Gastroesophageal sphincter (tissue), 4 donors: ENCODE measurements at regions not wholly inside any gene's neighbourhood (a gene's known extent, or its start where the extent isn't known, plus 50 kb on each side); places are given as distances from the start of the nearest gene placed in this dataset.
"Not testable (repeated sequence)": the region's sequence is repeated elsewhere in the genome, so short reads cannot be mapped to it uniquely, and the experiment has no call there.

ENCODE experiments used
- ATAC-seq: fragments of 150-250 bp; one replicate; pipeline ENCODE4 v1.9.1; 2016; ENCODE audit warnings: mild to moderate bottlenecking, moderate library complexity
- H3K27ac ChIP-seq, 4 donors: fragments of 200-600 bp; sonication (generic) in 3 of 4; 1 replicate in 3 of 4; 2 replicates in 1 of 4; pipeline ENCODE4 v1.5.1; 2016 to 2019
- H3K27me3 ChIP-seq: fragments of 200-600 bp; sonication (generic); one replicate; pipeline ENCODE4 v1.5.1; 2019
- H3K36me3 ChIP-seq, 2 donors: fragments of 200-600 bp; sonication (generic); one replicate each; pipeline ENCODE4 v1.5.1; 2019; ENCODE audit warnings: control low read depth in 1 of 2
- H3K4me1 ChIP-seq, 3 donors: fragments of 200-600 bp; sonication (generic); 1 replicate in 2 of 3; 2 replicates in 1 of 3; pipeline ENCODE4 v1.5.1; 2016 to 2019; ENCODE audit warnings: control low read depth in 2 of 3
- H3K4me3 ChIP-seq, 2 donors: fragments of 200-600 bp; sonication (generic); one replicate each; pipeline ENCODE4 v1.5.1; 2019; ENCODE audit warnings: mild to moderate bottlenecking in 1 of 2, moderate library complexity in 1 of 2
- H3K9me3 ChIP-seq, 3 donors: fragments of 200-600 bp; sonication (generic); one replicate each; pipeline ENCODE4 v1.5.1; 2017 to 2019; ENCODE audit warnings: control low read depth in 2 of 3
- EP300 ChIP-seq: sonication (generic); formaldehyde crosslinking; IDR thresholded peaks from one replicate; pipeline ENCODE4 v1.6.1; 2017; ENCODE audit warnings: antibody characterized with exemption, mild to moderate bottlenecking
- POLR2A ChIP-seq, 2 donors: fragments of 450-650 bp; IDR thresholded peaks; one replicate each; pipeline ENCODE4 v1.6.1; 2017; ENCODE audit warnings: antibody characterized with exemption in 2 of 2, mild to moderate bottlenecking in 2 of 2, moderate library complexity in 1 of 2
- POLR2AphosphoS5 ChIP-seq: sonication (generic); formaldehyde crosslinking; IDR thresholded peaks from one replicate; pipeline ENCODE4 v1.6.1; 2017; ENCODE audit warnings: antibody characterized with exemption
- WGBS, 2 donors: methylation state at CpG; one replicate each; pipeline ENCODE4 v1.1.5; 2018; ENCODE audit warnings: low coverage in 1 of 2; 5-methylcytosine and 5-hydroxymethylcytosine counted together
- TF ChIP-seq, protein P1 (sequence below), 4 experiments: fragments of 200-600 bp in 2 of 4; fragments of 450-650 bp in 2 of 4; sonication (generic) in 1 of 4; IDR thresholded peaks; one replicate each; pipeline ENCODE4 v1.5.1; 2017 to 2019; ENCODE audit warnings: antibody characterized with exemption in 4 of 4, mild to moderate bottlenecking in 2 of 4, moderate library complexity in 2 of 4

DNA sequence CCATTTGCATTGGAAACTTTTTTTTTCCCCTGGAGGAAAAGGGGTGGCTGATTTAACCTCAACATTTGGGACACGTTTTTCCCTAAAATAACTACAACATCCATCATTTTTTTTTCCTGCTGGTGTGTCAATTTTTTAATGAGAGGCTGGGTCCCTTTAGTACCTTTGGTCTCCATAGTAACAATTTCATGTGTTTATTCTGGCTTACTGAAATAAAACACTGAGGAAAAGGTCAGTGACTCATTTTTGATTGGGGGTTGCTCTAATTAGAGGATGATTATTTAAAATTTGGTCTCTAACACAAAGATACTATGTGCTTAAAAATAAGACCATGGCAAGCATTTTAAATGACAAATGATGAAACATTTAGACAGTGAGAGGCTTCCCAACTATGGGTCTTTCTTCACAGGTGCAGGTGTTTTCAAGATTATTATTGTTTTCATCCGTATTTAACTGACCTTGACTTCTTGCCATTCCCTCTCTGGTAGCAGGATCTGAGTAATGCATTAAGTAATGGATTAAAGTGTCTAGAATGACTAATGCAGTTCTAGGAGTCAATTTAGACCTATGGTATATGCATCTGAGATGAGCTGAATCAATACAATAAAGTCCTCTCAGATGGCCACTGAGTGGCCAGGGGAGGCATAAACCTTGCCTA, 406.4 kb downstream of the KCNRG start:
- no peak overlapping the region for H3K4me3 ChIP-seq
- TF ChIP-seq POLR2AphosphoS5 (peak; percentile 17), POLR2A (IDR thresholded peaks at IDR 0.05) (no peak)
- no peaks in the 10 kb centered on the region for H3K27me3 ChIP-seq
- peaks cover 9 to 59% (median 15%) of the 10 kb centered on the region in 3 donors for H3K4me1 ChIP-seq
- H3K9me3 ChIP-seq, result no peaks in the 10 kb centered on the region
- WGBS, 2 donors, result 0 to 13% methylated on average over 2 of the region's 2 CpGs
- no peak for ATAC-seq
- H3K27ac ChIP-seq, result peak overlapping the region in 2 of 4 donors; percentile 56 to 70
- no peaks in the 10 kb centered on the region for H3K36me3 ChIP-seq

DNA sequence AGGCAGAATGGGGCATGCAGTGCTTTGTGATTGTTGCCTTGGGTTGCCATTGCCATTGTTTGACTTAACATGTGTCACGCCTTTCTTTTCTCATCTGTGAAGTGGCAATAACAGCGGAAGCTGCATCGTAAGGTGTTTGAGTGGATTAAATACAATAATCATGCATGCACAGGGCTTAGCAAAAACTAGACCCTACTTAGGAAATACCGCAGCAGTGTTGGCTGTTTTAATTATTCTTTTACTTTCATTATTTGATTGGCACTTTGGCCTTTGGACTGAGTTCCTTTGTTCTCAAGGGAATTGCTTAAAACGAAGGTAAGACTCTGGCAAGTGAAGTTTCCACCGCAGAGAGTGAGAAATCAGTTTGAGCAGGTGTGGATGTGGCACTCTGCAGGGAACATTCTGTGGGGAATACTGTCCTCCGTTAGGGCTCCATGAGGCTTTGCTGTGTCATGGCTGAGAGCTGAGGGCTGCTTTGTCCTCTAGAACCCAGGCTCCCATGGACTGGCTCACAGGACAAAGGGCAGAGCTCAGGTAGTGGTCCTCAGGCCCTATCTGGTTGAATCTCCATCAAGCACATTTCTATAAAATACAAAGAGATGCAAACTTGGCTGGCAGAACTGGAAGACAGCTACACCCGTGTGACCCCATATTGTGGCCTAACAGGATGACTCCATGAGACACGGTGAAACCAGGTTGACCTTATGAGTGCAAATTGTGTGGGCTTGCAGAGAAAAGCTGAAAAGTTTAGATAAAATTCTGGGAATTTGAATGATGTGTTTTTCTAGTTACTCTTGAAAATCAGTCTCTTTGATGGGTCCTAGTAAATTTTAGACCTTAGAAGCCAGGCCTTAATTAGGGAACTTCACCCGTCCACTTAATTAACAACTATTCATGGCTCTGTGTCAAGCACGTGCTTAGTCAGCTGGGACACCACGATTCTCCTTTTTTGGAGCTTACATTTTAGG, 407.2 kb downstream of the KCNRG start:
- H3K36me3 ChIP-seq, result no peaks in the 10 kb centered on the region
- H3K4me3 ChIP-seq, result no peak overlapping the region
- no peaks in the 10 kb centered on the region for H3K27me3 ChIP-seq
- WGBS, 2 donors, result 64% methylated on average over 9 to 11 of the region's 12 CpGs
- no peaks in the 10 kb centered on the region for H3K9me3 ChIP-seq
- peaks cover 9 to 67% (median 15%) of the 10 kb centered on the region in 3 donors for H3K4me1 ChIP-seq
- ATAC-seq, result no peak
- H3K27ac ChIP-seq, result peak overlapping the region in 3 of 4 donors; percentile 3 to 32 (median 20)
- TF ChIP-seq POLR2AphosphoS5 (no peak), EP300 (no peak), POLR2A (IDR thresholded peaks at IDR 0.05) (no peak)
- TF ChIP-seq, protein P1, sequence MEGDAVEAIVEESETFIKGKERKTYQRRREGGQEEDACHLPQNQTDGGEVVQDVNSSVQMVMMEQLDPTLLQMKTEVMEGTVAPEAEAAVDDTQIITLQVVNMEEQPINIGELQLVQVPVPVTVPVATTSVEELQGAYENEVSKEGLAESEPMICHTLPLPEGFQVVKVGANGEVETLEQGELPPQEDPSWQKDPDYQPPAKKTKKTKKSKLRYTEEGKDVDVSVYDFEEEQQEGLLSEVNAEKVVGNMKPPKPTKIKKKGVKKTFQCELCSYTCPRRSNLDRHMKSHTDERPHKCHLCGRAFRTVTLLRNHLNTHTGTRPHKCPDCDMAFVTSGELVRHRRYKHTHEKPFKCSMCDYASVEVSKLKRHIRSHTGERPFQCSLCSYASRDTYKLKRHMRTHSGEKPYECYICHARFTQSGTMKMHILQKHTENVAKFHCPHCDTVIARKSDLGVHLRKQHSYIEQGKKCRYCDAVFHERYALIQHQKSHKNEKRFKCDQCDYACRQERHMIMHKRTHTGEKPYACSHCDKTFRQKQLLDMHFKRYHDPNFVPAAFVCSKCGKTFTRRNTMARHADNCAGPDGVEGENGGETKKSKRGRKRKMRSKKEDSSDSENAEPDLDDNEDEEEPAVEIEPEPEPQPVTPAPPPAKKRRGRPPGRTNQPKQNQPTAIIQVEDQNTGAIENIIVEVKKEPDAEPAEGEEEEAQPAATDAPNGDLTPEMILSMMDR (IDR thresholded peaks at IDR 0.05), result no peak

DNA sequence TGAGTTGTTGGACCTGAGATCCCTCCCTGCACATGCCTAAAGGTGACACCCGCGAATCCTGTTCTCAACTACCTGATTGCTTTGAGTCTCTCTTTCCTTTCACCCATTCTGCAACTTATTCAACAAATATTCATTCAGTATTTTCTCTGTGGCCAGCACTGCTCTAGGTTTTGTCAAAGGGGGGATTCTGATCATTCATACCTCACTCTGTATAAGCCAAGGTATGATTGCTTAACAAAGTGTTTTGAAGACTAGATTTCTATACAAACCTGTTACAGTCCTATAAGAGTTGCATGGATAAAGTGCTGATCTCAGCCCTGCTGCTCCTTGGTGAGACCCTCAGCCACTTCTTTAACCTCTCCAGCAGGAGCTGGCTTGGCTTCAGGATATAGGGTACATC, 409.7 kb downstream of the KCNRG start:
- WGBS, 2 donors, result 90% methylated on average over 2 of the region's 2 CpGs; no CpG with 5 or more reads in 1 of the 2 donors
- H3K27me3 ChIP-seq, result no peaks in the 10 kb centered on the region
- no peak overlapping the region for H3K4me3 ChIP-seq
- H3K27ac ChIP-seq, result no peak overlapping the region
- H3K9me3 ChIP-seq, result no peaks in the 10 kb centered on the region
- TF ChIP-seq POLR2AphosphoS5 (no peak), POLR2A (IDR thresholded peaks at IDR 0.05) (no peak), EP300 (no peak)
- TF ChIP-seq, protein P1 (IDR thresholded peaks at IDR 0.05), result no peak
- ATAC-seq, result no peak
- H3K4me1 ChIP-seq, result peaks cover 4 to 58% (median 12%) of the 10 kb centered on the region in 3 donors
- no peaks in the 10 kb centered on the region for H3K36me3 ChIP-seq

DNA sequence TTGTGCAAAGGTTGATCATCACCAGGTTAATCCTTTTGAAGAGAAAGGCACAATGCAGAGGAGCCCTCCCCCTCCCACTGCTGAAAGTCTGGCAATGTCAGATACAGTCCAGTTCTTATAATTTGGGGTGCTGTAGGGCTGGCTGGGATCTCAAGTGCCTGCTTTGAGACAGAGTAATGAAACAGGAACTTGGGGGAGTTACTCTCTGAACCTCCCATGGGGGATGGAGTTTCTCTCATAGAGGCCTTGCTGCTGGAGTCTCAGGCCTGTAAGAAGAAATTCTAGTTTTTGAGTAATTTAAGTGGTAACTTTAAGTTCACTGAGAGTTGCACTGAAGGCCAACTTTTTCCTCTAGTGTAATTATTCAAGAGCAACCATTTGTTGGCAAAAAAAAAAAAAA, 410.5 kb downstream of the KCNRG start:
- no peak for TF ChIP-seq EP300
- TF ChIP-seq, protein P1 (IDR thresholded peaks at IDR 0.05), result no peak
- Histone ChIP-seq H3K36me3 (no peaks in the 10 kb centered on the region), H3K4me3 (no peak overlapping the region), H3K27ac (no peak overlapping the region), H3K9me3 (no peaks in the 10 kb centered on the region), H3K4me1 (peaks cover 4 to 51% (median 9%) of the 10 kb centered on the region in 3 donors), H3K27me3 (no peaks in the 10 kb centered on the region)
- no peak for ATAC-seq

DNA sequence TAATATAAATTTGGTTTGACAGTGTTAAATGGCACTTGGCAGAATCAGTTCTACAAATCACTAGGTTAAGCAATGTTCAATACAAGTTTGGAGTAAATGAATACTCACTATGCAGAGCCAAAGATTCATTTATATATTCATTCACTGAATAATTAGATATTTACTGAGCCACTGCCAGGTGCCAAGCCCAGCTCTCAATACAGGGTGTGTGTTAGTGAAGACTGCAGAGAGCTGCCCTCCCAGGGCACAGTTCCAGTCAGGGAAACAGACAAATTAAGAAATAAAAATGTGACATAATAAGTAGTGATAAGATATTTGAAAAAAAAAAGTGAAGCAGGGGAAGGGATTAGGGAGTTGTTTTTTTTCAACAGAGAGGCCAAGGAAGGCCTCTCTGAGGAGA, 411.7 kb downstream of the KCNRG start:
- no peaks in the 10 kb centered on the region for H3K9me3 ChIP-seq
- no peak overlapping the region for H3K4me3 ChIP-seq
- H3K27me3 ChIP-seq, result no peaks in the 10 kb centered on the region
- TF ChIP-seq EP300, result no peak
- TF ChIP-seq POLR2A (IDR thresholded peaks at IDR 0.05), result no peak
- TF ChIP-seq, protein P1 (IDR thresholded peaks at IDR 0.05), result no peak
- TF ChIP-seq POLR2AphosphoS5, result no peak
- H3K4me1 ChIP-seq, result peaks cover 0 to 39% (median under 1%) of the 10 kb centered on the region in 3 donors
- no peaks in the 10 kb centered on the region for H3K36me3 ChIP-seq
- H3K27ac ChIP-seq, result no peak overlapping the region
- ATAC-seq, result no peak

DNA sequence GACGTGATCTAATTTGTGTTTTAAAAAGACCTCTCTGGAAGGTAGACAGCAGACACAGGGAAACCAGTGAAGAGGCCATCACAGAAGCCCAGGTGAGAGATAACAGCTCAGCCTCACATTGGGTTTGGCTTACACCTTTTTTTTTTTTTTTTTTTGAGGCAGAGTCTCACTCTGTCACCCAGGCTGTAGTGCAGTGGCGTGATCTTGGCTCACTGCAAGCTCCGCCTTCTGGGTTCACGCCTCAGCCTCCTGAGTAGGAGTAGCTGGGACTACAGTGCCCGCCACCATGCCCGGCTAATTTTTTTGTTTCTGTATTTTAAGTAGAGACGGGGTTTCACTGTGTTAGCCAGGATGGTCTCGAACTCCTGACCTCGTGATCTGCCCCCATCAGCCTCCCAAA, 412.3 kb downstream of the KCNRG start:
- 90 to 92% methylated on average over 2 to 4 of the region's 9 CpGs for WGBS, 2 donors
- peaks cover 0 to 33% (median 0%) of the 10 kb centered on the region in 3 donors for H3K4me1 ChIP-seq
- H3K27ac ChIP-seq, ATAC-seq, H3K27me3 ChIP-seq, H3K4me3 ChIP-seq, H3K36me3 ChIP-seq, H3K9me3 ChIP-seq: not testable (repeated sequence)
